PC-9 (cell line): ENCODE measurements at regions not wholly inside any gene's neighbourhood (a gene's known extent, or its start where the extent isn't known, plus 50 kb on each side); places are given as distances from the start of the nearest gene placed in this dataset.

Source experiments
- BruUV-seq: library from RNA; stranded (reverse); fragments of 400-500 nt; replicated peaks from 2 replicates; lab custom pipeline; 2021; lab: Mats Ljungman, UMichigan
- CTCF ChIA-PET: fragments of 300-600 bp; sonication (Branson Sonifier 250); formaldehyde crosslinking; loops from one replicate; lab custom pipeline; 2022; ENCODE audit warnings: antibody characterized with exemption; lab: Charles Lee
- POLR2A ChIA-PET: fragments of 300-600 bp; sonication (Branson Sonifier 250); formaldehyde crosslinking; loops from one replicate; lab custom pipeline; 2022; ENCODE audit warnings: antibody characterized with exemption; ENCODE audit not compliant: unreplicated experiment; lab: Charles Lee
- DNase-seq, 2 experiments: peaks; one replicate each; pipeline versions ENCODE4 v3.0.0 to v3.0.0-alpha.2; 2015 to 2022; ENCODE audit warnings: mixed read lengths in 1 of 2
- H2AFZ ChIP-seq: fragments of 200-600 bp; sonication (generic); 2 replicates; pipeline ENCODE4 v1.8.1; 2017; ENCODE audit warnings: antibody characterized with exemption
- H3F3A ChIP-seq: fragments of 200-600 bp; sonication (generic); 2 replicates; pipeline ENCODE4 v1.8.1; 2017; ENCODE audit warnings: antibody characterized with exemption, mild to moderate bottlenecking, low read depth; ENCODE audit not compliant: insufficient read depth
- H3K27ac ChIP-seq: fragments of 200-600 bp; sonication (generic); 2 replicates; pipeline ENCODE4 v1.6.1; 2016; ENCODE audit warnings: mixed run types
- H3K27me3 ChIP-seq: fragments of 200-600 bp; sonication (generic); 2 replicates; pipeline ENCODE4 v1.6.1; 2016; ENCODE audit warnings: low read depth, mixed run types; ENCODE audit not compliant: insufficient read depth
- H3K36me3 ChIP-seq: fragments of 200-600 bp; sonication (generic); 2 replicates; pipeline ENCODE4 v1.6.1; 2016; ENCODE audit warnings: low read depth, mixed run types
- H3K4me1 ChIP-seq: fragments of 200-600 bp; sonication (generic); replicated peaks from 2 replicates; pipeline ENCODE4 v1.6.1; 2016; ENCODE audit warnings: mixed run types; ENCODE audit not compliant: insufficient read depth
- H3K4me2 ChIP-seq: fragments of 200-600 bp; sonication (generic); 2 replicates; pipeline ENCODE4 v1.6.1; 2017; ENCODE audit warnings: mixed run types
- H3K4me3 ChIP-seq: fragments of 200-600 bp; sonication (generic); 2 replicates; pipeline ENCODE4 v1.6.1; 2016; ENCODE audit warnings: mixed run types
- H3K79me2 ChIP-seq: fragments of 200-600 bp; sonication (generic); 2 replicates; pipeline ENCODE4 v1.6.1; 2017; ENCODE audit warnings: low read depth, mixed run types
- H3K9me2 ChIP-seq: fragments of 200-600 bp; sonication (generic); 2 replicates; pipeline ENCODE4 v1.8.1; 2017; ENCODE audit warnings: mild to moderate bottlenecking; ENCODE audit not compliant: insufficient read depth
- H3K9me3 ChIP-seq: fragments of 200-600 bp; sonication (generic); 2 replicates; pipeline ENCODE4 v1.8.1; 2016; ENCODE audit warnings: low read depth; ENCODE audit not compliant: insufficient read depth
- H4K20me1 ChIP-seq: fragments of 200-600 bp; sonication (generic); 2 replicates; pipeline ENCODE4 v1.8.1; 2017; ENCODE audit not compliant: insufficient read depth
- CTCF ChIP-seq: fragments of 200-600 bp; sonication (generic); conservative IDR thresholded peaks from 2 replicates; pipeline ENCODE4 v1.6.1; 2017; ENCODE audit warnings: mixed run types, antibody characterized with exemption, mild to moderate bottlenecking, moderate library complexity
- EZH2 ChIP-seq: fragments of 200-600 bp; sonication (generic); IDR thresholded peaks from 2 replicates; pipeline ENCODE4 v1.8.0; 2017; ENCODE audit warnings: antibody characterized with exemption, low read depth
- intact Hi-C: fragments of 100-400 bp; cut with micrococcal nuclease; formaldehyde crosslinking; loops from one replicate; pipeline ENCODE4 v1.10.0; 2022; ENCODE audit not compliant: unreplicated experiment

- ChIA-PET POLR2A (no interaction called here), CTCF (no interaction called here)
- TF ChIP-seq EZH2: no peak
- no peak for DNase-seq
- Histone ChIP-seq H3K4me1 (no peaks in the 10 kb centered on the region), H2AFZ (no peak overlapping the region), H3K4me3 (no peak overlapping the region), H3K9me2 (no peaks in the 10 kb centered on the region; the same call in 1 of the 2 replicates), H3K36me3 (no peaks in the 10 kb centered on the region), H3K9me3 (no peaks in the 10 kb centered on the region), H3K27ac (no peak overlapping the region), H3K27me3 (no peaks in the 10 kb centered on the region), H4K20me1 (no peaks in the 10 kb centered on the region), H3F3A (no peaks in the 10 kb centered on the region), H3K79me2 (no peaks in the 10 kb centered on the region), H3K4me2 (no peak overlapping the region)
- no TSS peak for BruUV-seq
- intact Hi-C loops: no loop called here
Measured at GRCh38 chr1:163570071-163570470, 248.3 kb downstream of the NUF2 start.

GRCh38 chr1:163571950-163572349, 250.2 kb downstream of the NUF2 start:
- DNase-seq: no peak
- POLR2A ChIA-PET: no interaction called here
- no peak overlapping the region for H3K4me3 ChIP-seq
- BruUV-seq: no TSS peak
- H3K4me1 ChIP-seq: no peaks in the 10 kb centered on the region
- H3K79me2 ChIP-seq: no peaks in the 10 kb centered on the region
- intact Hi-C loops: no loop called here
- H2AFZ ChIP-seq: no peak overlapping the region
- no peaks in the 10 kb centered on the region for H4K20me1 ChIP-seq
- no peaks in the 10 kb centered on the region for H3K27me3 ChIP-seq
- TF ChIP-seq CTCF (no peak), EZH2 (no peak)
- H3K36me3 ChIP-seq: no peaks in the 10 kb centered on the region
- no peaks in the 10 kb centered on the region for H3F3A ChIP-seq
- H3K9me2 ChIP-seq: no peaks in the 10 kb centered on the region; the same call in 1 of the 2 replicates
- CTCF ChIA-PET: no interaction called here
- H3K9me3 ChIP-seq: no peaks in the 10 kb centered on the region
- H3K4me2 ChIP-seq: no peak overlapping the region
- H3K27ac ChIP-seq: no peak overlapping the region

DNA sequence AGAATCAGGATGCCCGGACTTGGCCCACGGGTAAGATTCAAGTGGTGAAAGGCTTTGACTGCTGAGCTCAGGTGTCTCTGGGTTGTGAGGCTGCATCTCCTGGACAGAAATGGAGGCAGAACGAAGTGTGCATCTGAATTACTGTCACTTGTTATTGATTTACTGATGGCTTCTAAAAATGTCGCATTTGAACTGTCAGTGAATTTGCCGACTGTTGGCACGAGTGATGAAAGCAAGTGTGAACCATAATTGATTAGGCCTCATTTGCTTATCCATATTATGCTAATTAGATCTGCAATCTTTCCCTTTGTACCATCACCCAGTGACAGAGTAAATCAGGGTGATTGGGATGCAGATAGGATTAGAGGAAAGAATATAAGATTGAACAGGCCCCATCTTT, 252.4 kb downstream of the NUF2 start:
- TF ChIP-seq EZH2 (no peak), CTCF (no peak)
- POLR2A ChIA-PET: no interaction called here
- no peaks in the 10 kb centered on the region for H3F3A ChIP-seq
- BruUV-seq: no TSS peak
- CTCF ChIA-PET: no interaction called here
- no peaks in the 10 kb centered on the region for H3K9me3 ChIP-seq
- no peak overlapping the region for H3K4me2 ChIP-seq
- H3K36me3 ChIP-seq: no peaks in the 10 kb centered on the region
- H3K4me3 ChIP-seq: no peak overlapping the region
- H3K4me1 ChIP-seq: no peaks in the 10 kb centered on the region
- no peak overlapping the region for H3K27ac ChIP-seq
- no peaks in the 10 kb centered on the region; the same call in 1 of the 2 replicates for H3K9me2 ChIP-seq
- no peaks in the 10 kb centered on the region for H3K27me3 ChIP-seq
- no peaks in the 10 kb centered on the region for H4K20me1 ChIP-seq
- no peak for DNase-seq
- no peaks in the 10 kb centered on the region for H3K79me2 ChIP-seq
- no peak overlapping the region for H2AFZ ChIP-seq
- intact Hi-C loops: no loop called here

DNA sequence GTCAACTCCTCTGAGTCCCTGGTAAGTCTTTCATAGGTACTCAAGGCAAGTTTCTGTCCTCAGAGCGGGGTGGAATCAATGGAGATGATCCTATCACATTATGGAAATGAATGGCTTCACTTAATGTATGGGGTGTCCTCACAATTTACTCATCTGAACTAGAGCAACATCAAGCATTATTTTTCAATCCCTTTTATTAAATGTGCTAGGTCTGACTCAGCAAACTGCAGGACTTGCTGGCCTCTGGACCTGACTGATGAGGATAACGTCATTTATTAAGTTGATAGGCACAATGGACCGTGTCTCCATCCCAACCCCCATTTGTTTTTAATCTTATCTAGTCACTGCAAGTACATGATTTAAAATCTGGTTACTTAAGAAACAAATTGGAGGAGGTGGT, 259.2 kb downstream of the NUF2 start:
- TF ChIP-seq CTCF (no peak), EZH2 (no peak)
- no peak overlapping the region for H3K4me3 ChIP-seq
- H3K79me2 ChIP-seq: no peaks in the 10 kb centered on the region

More for the DNA sequence above, 259.2 kb downstream of the NUF2 start:
- no TSS peak for BruUV-seq
- no peak overlapping the region; the same call in 1 of the 2 replicates for H2AFZ ChIP-seq
- no peaks in the 10 kb centered on the region for H4K20me1 ChIP-seq
- DNase-seq: no peak
- H3K27me3 ChIP-seq: no peaks in the 10 kb centered on the region
- no peaks in the 10 kb centered on the region; the same call in 1 of the 2 replicates for H3K9me2 ChIP-seq
- H3K27ac ChIP-seq: no peak overlapping the region
- CTCF ChIA-PET: no interaction called here
- intact Hi-C loops: no loop called here
- no peak overlapping the region for H3K4me2 ChIP-seq
- POLR2A ChIA-PET: no interaction called here
- H3F3A ChIP-seq: no peaks in the 10 kb centered on the region
- H3K36me3 ChIP-seq: no peaks in the 10 kb centered on the region
- H3K4me1 ChIP-seq: no peaks in the 10 kb centered on the region
- no peaks in the 10 kb centered on the region for H3K9me3 ChIP-seq
